ENCODE measurements at regions not wholly inside any gene's neighbourhood (a gene's known extent, or its start where the extent isn't known, plus 50 kb on each side); places are given as distances from the start of the nearest gene placed in this dataset.

DNA sequence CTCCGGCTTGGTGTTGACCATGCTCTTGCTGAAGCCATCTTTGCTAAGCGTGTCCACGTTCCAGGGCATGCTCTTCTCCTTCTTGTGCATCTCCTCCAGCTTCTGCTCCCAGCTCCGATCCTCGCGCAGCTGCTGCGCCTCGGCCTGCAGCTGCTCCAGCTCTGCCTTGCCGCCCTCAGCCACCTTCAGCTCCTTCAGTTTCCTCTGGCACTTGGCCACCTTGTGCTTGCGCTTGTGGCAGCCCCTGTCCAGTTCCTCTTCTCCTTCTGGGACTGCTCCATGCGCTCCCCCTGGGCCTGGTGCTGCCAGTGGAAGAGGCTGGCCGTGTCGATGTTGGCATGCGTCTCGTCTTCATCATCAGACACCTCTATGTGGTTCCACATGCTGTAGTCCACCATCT, 128.3 kb upstream of the CLINT1 start:
- TF ChIP-seq, protein P1, sequence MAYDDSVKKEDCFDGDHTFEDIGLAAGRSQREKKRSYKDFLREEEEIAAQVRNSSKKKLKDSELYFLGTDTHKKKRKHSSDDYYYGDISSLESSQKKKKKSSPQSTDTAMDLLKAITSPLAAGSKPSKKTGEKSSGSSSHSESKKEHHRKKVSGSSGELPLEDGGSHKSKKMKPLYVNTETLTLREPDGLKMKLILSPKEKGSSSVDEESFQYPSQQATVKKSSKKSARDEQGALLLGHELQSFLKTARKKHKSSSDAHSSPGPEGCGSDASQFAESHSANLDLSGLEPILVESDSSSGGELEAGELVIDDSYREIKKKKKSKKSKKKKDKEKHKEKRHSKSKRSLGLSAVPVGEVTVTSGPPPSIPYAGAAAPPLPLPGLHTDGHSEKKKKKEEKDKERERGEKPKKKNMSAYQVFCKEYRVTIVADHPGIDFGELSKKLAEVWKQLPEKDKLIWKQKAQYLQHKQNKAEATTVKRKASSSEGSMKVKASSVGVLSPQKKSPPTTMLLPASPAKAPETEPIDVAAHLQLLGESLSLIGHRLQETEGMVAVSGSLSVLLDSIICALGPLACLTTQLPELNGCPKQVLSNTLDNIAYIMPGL (CRISPR knock-in tag; IDR thresholded peaks at IDR 0.05), result no peak
- TF ChIP-seq, protein P2, sequence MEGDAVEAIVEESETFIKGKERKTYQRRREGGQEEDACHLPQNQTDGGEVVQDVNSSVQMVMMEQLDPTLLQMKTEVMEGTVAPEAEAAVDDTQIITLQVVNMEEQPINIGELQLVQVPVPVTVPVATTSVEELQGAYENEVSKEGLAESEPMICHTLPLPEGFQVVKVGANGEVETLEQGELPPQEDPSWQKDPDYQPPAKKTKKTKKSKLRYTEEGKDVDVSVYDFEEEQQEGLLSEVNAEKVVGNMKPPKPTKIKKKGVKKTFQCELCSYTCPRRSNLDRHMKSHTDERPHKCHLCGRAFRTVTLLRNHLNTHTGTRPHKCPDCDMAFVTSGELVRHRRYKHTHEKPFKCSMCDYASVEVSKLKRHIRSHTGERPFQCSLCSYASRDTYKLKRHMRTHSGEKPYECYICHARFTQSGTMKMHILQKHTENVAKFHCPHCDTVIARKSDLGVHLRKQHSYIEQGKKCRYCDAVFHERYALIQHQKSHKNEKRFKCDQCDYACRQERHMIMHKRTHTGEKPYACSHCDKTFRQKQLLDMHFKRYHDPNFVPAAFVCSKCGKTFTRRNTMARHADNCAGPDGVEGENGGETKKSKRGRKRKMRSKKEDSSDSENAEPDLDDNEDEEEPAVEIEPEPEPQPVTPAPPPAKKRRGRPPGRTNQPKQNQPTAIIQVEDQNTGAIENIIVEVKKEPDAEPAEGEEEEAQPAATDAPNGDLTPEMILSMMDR (IDR thresholded peaks at IDR 0.05), result no peak
- TF ChIP-seq, protein P3, sequence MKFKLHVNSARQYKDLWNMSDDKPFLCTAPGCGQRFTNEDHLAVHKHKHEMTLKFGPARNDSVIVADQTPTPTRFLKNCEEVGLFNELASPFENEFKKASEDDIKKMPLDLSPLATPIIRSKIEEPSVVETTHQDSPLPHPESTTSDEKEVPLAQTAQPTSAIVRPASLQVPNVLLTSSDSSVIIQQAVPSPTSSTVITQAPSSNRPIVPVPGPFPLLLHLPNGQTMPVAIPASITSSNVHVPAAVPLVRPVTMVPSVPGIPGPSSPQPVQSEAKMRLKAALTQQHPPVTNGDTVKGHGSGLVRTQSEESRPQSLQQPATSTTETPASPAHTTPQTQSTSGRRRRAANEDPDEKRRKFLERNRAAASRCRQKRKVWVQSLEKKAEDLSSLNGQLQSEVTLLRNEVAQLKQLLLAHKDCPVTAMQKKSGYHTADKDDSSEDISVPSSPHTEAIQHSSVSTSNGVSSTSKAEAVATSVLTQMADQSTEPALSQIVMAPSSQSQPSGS (CRISPR knock-in tag; IDR thresholded peaks at IDR 0.05; ENCODE audit: borderline replicate concordance, low read depth), result no peak
- TF ChIP-seq FOXK1 (CRISPR knock-in tag; IDR thresholded peaks at IDR 0.05) (no peak), SMAD3 (CRISPR knock-in tag; IDR thresholded peaks at IDR 0.05; ENCODE audit: borderline replicate concordance) (no peak), TP53 (CRISPR knock-in tag; IDR thresholded peaks at IDR 0.05) (no peak), NR3C1 (CRISPR knock-in tag; conservative IDR thresholded peaks at IDR 0.05; ENCODE audit: low read depth) (no peak), NFYB (CRISPR knock-in tag; conservative IDR thresholded peaks at IDR 0.05; ENCODE audit: low read depth) (no peak), HMGA2 (CRISPR knock-in tag; IDR thresholded peaks at IDR 0.05) (no peak)
- TF ChIP-seq, protein P4, sequence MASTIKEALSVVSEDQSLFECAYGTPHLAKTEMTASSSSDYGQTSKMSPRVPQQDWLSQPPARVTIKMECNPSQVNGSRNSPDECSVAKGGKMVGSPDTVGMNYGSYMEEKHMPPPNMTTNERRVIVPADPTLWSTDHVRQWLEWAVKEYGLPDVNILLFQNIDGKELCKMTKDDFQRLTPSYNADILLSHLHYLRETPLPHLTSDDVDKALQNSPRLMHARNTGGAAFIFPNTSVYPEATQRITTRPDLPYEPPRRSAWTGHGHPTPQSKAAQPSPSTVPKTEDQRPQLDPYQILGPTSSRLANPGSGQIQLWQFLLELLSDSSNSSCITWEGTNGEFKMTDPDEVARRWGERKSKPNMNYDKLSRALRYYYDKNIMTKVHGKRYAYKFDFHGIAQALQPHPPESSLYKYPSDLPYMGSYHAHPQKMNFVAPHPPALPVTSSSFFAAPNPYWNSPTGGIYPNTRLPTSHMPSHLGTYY (CRISPR knock-in tag; IDR thresholded peaks at IDR 0.05), result no peak
- TF ChIP-seq, protein P5, sequence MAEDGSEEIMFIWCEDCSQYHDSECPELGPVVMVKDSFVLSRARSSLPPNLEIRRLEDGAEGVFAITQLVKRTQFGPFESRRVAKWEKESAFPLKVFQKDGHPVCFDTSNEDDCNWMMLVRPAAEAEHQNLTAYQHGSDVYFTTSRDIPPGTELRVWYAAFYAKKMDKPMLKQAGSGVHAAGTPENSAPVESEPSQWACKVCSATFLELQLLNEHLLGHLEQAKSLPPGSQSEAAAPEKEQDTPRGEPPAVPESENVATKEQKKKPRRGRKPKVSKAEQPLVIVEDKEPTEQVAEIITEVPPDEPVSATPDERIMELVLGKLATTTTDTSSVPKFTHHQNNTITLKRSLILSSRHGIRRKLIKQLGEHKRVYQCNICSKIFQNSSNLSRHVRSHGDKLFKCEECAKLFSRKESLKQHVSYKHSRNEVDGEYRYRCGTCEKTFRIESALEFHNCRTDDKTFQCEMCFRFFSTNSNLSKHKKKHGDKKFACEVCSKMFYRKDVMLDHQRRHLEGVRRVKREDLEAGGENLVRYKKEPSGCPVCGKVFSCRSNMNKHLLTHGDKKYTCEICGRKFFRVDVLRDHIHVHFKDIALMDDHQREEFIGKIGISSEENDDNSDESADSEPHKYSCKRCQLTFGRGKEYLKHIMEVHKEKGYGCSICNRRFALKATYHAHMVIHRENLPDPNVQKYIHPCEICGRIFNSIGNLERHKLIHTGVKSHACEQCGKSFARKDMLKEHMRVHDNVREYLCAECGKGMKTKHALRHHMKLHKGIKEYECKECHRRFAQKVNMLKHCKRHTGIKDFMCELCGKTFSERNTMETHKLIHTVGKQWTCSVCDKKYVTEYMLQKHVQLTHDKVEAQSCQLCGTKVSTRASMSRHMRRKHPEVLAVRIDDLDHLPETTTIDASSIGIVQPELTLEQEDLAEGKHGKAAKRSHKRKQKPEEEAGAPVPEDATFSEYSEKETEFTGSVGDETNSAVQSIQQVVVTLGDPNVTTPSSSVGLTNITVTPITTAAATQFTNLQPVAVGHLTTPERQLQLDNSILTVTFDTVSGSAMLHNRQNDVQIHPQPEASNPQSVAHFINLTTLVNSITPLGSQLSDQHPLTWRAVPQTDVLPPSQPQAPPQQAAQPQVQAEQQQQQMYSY (CRISPR knock-in tag; IDR thresholded peaks at IDR 0.05), result no peak
- TF ChIP-seq, protein P6, sequence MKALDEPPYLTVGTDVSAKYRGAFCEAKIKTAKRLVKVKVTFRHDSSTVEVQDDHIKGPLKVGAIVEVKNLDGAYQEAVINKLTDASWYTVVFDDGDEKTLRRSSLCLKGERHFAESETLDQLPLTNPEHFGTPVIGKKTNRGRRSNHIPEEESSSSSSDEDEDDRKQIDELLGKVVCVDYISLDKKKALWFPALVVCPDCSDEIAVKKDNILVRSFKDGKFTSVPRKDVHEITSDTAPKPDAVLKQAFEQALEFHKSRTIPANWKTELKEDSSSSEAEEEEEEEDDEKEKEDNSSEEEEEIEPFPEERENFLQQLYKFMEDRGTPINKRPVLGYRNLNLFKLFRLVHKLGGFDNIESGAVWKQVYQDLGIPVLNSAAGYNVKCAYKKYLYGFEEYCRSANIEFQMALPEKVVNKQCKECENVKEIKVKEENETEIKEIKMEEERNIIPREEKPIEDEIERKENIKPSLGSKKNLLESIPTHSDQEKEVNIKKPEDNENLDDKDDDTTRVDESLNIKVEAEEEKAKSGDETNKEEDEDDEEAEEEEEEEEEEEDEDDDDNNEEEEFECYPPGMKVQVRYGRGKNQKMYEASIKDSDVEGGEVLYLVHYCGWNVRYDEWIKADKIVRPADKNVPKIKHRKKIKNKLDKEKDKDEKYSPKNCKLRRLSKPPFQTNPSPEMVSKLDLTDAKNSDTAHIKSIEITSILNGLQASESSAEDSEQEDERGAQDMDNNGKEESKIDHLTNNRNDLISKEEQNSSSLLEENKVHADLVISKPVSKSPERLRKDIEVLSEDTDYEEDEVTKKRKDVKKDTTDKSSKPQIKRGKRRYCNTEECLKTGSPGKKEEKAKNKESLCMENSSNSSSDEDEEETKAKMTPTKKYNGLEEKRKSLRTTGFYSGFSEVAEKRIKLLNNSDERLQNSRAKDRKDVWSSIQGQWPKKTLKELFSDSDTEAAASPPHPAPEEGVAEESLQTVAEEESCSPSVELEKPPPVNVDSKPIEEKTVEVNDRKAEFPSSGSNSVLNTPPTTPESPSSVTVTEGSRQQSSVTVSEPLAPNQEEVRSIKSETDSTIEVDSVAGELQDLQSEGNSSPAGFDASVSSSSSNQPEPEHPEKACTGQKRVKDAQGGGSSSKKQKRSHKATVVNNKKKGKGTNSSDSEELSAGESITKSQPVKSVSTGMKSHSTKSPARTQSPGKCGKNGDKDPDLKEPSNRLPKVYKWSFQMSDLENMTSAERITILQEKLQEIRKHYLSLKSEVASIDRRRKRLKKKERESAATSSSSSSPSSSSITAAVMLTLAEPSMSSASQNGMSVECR (CRISPR knock-in tag; IDR thresholded peaks at IDR 0.05; ENCODE audit: borderline replicate concordance), result no peak
- TF ChIP-seq, protein P7, sequence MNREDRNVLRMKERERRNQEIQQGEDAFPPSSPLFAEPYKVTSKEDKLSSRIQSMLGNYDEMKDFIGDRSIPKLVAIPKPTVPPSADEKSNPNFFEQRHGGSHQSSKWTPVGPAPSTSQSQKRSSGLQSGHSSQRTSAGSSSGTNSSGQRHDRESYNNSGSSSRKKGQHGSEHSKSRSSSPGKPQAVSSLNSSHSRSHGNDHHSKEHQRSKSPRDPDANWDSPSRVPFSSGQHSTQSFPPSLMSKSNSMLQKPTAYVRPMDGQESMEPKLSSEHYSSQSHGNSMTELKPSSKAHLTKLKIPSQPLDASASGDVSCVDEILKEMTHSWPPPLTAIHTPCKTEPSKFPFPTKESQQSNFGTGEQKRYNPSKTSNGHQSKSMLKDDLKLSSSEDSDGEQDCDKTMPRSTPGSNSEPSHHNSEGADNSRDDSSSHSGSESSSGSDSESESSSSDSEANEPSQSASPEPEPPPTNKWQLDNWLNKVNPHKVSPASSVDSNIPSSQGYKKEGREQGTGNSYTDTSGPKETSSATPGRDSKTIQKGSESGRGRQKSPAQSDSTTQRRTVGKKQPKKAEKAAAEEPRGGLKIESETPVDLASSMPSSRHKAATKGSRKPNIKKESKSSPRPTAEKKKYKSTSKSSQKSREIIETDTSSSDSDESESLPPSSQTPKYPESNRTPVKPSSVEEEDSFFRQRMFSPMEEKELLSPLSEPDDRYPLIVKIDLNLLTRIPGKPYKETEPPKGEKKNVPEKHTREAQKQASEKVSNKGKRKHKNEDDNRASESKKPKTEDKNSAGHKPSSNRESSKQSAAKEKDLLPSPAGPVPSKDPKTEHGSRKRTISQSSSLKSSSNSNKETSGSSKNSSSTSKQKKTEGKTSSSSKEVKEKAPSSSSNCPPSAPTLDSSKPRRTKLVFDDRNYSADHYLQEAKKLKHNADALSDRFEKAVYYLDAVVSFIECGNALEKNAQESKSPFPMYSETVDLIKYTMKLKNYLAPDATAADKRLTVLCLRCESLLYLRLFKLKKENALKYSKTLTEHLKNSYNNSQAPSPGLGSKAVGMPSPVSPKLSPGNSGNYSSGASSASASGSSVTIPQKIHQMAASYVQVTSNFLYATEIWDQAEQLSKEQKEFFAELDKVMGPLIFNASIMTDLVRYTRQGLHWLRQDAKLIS (CRISPR knock-in tag; IDR thresholded peaks at IDR 0.05; ENCODE audit: borderline replicate concordance), result no peak
- TF ChIP-seq, protein P8, sequence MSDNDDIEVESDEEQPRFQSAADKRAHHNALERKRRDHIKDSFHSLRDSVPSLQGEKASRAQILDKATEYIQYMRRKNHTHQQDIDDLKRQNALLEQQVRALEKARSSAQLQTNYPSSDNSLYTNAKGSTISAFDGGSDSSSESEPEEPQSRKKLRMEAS (CRISPR knock-in tag; IDR thresholded peaks at IDR 0.05), result no peak

All from WTC11 (cell line).